ENCODE measurements at regions not wholly inside any gene's neighbourhood (a gene's known extent, or its start where the extent isn't known, plus 50 kb on each side); places are given as distances from the start of the nearest gene placed in this dataset.

GRCh38 chr5:68379275-68380036 lies 163.9 kb downstream of the PIK3R1 start:
- Histone ChIP-seq H4K20me1 (ENCODE audit: insufficient read depth, low read length) (no peaks in the 10 kb centered on the region), H3K4me1 (ENCODE audit: control insufficient read depth in 1 of 2, insufficient read depth in 2 of 2, low read length in 2 of 2) (peaks cover 20 to 29% of the 10 kb centered on the region in 2 donors), H3K36me3 (replicated peaks in 1 of 2; ENCODE audit: control insufficient read depth in 1 of 2, insufficient read depth in 2 of 2, low read length in 2 of 2) (no peaks in the 10 kb centered on the region), H2AFZ (ENCODE audit: insufficient read depth, low read depth, low read length, poor library complexity, severe bottlenecking) (no peak overlapping the region), H3K27ac (ENCODE audit: low read depth in 1 of 2, low read length in 2 of 2) (no peak overlapping the region), H3K79me2 (ENCODE audit: insufficient read depth, low read length) (no peaks in the 10 kb centered on the region), H3K9ac (ENCODE audit: insufficient read depth, low read length, poor library complexity, severe bottlenecking) (no peak overlapping the region), H3K27me3 (ENCODE audit: control insufficient read depth in 2 of 2, insufficient read depth in 2 of 2, low read length in 2 of 2) (no peaks in the 10 kb centered on the region), H3K4me2 (replicated peaks; ENCODE audit: extremely low read depth, low read length, poor library complexity, severe bottlenecking) (no peak overlapping the region), H3K9me3 (replicated peaks in 1 of 2; ENCODE audit: control insufficient read depth in 1 of 2, insufficient read depth in 1 of 2, low read length in 2 of 2) (no peaks in the 10 kb centered on the region), H3K4me3 (replicated peaks in 1 of 3; ENCODE audit: low read depth in 2 of 3, low read length in 3 of 3) (no peak overlapping the region)
- Mint-ChIP-seq H3K4me3 (no peak overlapping the region), H3K27me3 (ENCODE audit: low read depth in 3 of 3) (peaks cover 0 to 2% (median 0%) of the 10 kb centered on the region in 3 donors), H3K4me1 (peaks cover 42% of the 10 kb centered on the region), H3K27ac (no peak overlapping the region), H3K36me3 (peaks cover 0 to 6% of the 10 kb centered on the region in 2 donors), H3K9me3 (peaks cover 0 to 6% (median 3%) of the 10 kb centered on the region in 7 donors)
- no peak for DNase-seq
- intact Hi-C loops (cut with micrococcal nuclease), result no loop called here
- TF ChIP-seq, protein P1, sequence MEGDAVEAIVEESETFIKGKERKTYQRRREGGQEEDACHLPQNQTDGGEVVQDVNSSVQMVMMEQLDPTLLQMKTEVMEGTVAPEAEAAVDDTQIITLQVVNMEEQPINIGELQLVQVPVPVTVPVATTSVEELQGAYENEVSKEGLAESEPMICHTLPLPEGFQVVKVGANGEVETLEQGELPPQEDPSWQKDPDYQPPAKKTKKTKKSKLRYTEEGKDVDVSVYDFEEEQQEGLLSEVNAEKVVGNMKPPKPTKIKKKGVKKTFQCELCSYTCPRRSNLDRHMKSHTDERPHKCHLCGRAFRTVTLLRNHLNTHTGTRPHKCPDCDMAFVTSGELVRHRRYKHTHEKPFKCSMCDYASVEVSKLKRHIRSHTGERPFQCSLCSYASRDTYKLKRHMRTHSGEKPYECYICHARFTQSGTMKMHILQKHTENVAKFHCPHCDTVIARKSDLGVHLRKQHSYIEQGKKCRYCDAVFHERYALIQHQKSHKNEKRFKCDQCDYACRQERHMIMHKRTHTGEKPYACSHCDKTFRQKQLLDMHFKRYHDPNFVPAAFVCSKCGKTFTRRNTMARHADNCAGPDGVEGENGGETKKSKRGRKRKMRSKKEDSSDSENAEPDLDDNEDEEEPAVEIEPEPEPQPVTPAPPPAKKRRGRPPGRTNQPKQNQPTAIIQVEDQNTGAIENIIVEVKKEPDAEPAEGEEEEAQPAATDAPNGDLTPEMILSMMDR (IDR thresholded peaks at IDR 0.05), result no peak
- 100% methylated on average over 2 of the region's 3 CpGs for WGBS (ENCODE audit: insufficient coverage)

- no peak overlapping the region for H2AFZ ChIP-seq (ENCODE audit: insufficient read depth, low read depth, low read length, poor library complexity, severe bottlenecking)
Observed at GRCh38 chr5:68380078-68380477, 164.5 kb downstream of the PIK3R1 start.

More at GRCh38 chr5:68380078-68380477, 164.5 kb downstream of the PIK3R1 start:
- Histone ChIP-seq H3K36me3 (replicated peaks in 1 of 2; ENCODE audit: control insufficient read depth in 1 of 2, insufficient read depth in 2 of 2, low read length in 2 of 2) (no peaks in the 10 kb centered on the region), H3K79me2 (ENCODE audit: insufficient read depth, low read length) (no peaks in the 10 kb centered on the region), H3K4me1 (ENCODE audit: control insufficient read depth in 1 of 2, insufficient read depth in 2 of 2, low read length in 2 of 2) (peaks cover 14 to 23% of the 10 kb centered on the region in 2 donors), H3K27me3 (ENCODE audit: control insufficient read depth in 2 of 2, insufficient read depth in 2 of 2, low read length in 2 of 2) (no peaks in the 10 kb centered on the region), H3K9me3 (replicated peaks in 1 of 2; ENCODE audit: control insufficient read depth in 1 of 2, insufficient read depth in 1 of 2, low read length in 2 of 2) (no peaks in the 10 kb centered on the region), H4K20me1 (ENCODE audit: insufficient read depth, low read length) (no peaks in the 10 kb centered on the region), H3K27ac (ENCODE audit: low read depth in 1 of 2, low read length in 2 of 2) (no peak overlapping the region), H3K4me2 (replicated peaks; ENCODE audit: extremely low read depth, low read length, poor library complexity, severe bottlenecking) (no peak overlapping the region), H3K4me3 (replicated peaks in 1 of 3; ENCODE audit: low read depth in 2 of 3, low read length in 3 of 3) (no peak overlapping the region), H3K9ac (ENCODE audit: insufficient read depth, low read length, poor library complexity, severe bottlenecking) (no peak overlapping the region)
- Mint-ChIP-seq H3K27ac (no peak overlapping the region), H3K9me3 (peaks cover 0 to 6% (median 3%) of the 10 kb centered on the region in 7 donors), H3K27me3 (ENCODE audit: low read depth in 3 of 3) (peaks cover 0 to 2% (median 0%) of the 10 kb centered on the region in 3 donors), H3K36me3 (peaks cover 0 to 6% of the 10 kb centered on the region in 2 donors), H3K4me1 (peaks cover 36% of the 10 kb centered on the region), H3K4me3 (no peak overlapping the region)
- TF ChIP-seq, protein P1 (IDR thresholded peaks at IDR 0.05), result no peak
- no peak for DNase-seq
- no CpG with 5 or more reads among the region's 2 CpGs for WGBS (ENCODE audit: insufficient coverage)
- intact Hi-C loops (cut with micrococcal nuclease), result no loop called here

Data from CD14-positive monocyte (primary cell).